Muscle of leg (tissue), 3 donors: ENCODE measurements at regions not wholly inside any gene's neighbourhood (a gene's known extent, or its start where the extent isn't known, plus 50 kb on each side); places are given as distances from the start of the nearest gene placed in this dataset.

ENCODE experiments used
- DNase-seq: peaks from one replicate; pipeline ENCODE4 v3.0.0; 2013
- H3K27ac ChIP-seq: one replicate; pipeline ENCODE4 v1.5.1; 2013; ENCODE audit warnings: mild to moderate bottlenecking, low read length, control low read depth
- H3K27me3 ChIP-seq: one replicate; pipeline ENCODE4 v1.6.1; 2013; ENCODE audit warnings: low read length; ENCODE audit not compliant: control insufficient read depth, insufficient read depth
- H3K36me3 ChIP-seq: one replicate; pipeline ENCODE4 v1.6.1; 2013; ENCODE audit warnings: low read length; ENCODE audit not compliant: control insufficient read depth, insufficient read depth
- H3K4me1 ChIP-seq: one replicate; pipeline ENCODE4 v1.6.1; 2013; ENCODE audit warnings: low read length; ENCODE audit not compliant: control insufficient read depth, insufficient read depth
- H3K4me3 ChIP-seq: one replicate; pipeline ENCODE4 v1.5.1; 2013; ENCODE audit warnings: low read length, control low read depth
- H3K9me3 ChIP-seq: replicated peaks from 2 replicates; pipeline ENCODE4 v1.6.1; 2013; ENCODE audit warnings: low read depth, low read length; ENCODE audit not compliant: control insufficient read depth
- WGBS: methylation state at CpG from one replicate; pipeline ENCODE4 v1.1.5; 2013; ENCODE audit warnings: missing lambda C conversion rate; ENCODE audit not compliant: insufficient coverage; 5-methylcytosine and 5-hydroxymethylcytosine counted together

- H3K27ac ChIP-seq, result no peak overlapping the region
- DNase-seq, result no peak
- no CpG with 5 or more reads among the region's 1 CpG for WGBS
- no peaks in the 10 kb centered on the region for H3K9me3 ChIP-seq
- no peaks in the 10 kb centered on the region for H3K36me3 ChIP-seq
- no peak overlapping the region for H3K4me3 ChIP-seq
- peaks cover 24% of the 10 kb centered on the region for H3K27me3 ChIP-seq
- H3K4me1 ChIP-seq, result peaks cover 20% of the 10 kb centered on the region
Measured at GRCh38 chr6:28585335-28585734, 59.7 kb downstream of the GPX5 start.

GRCh38 chr6:28586324-28586723 lies 60.6 kb downstream of the GPX5 start:
- Histone ChIP-seq H3K9me3 (no peaks in the 10 kb centered on the region), H3K4me1 (peaks cover 20% of the 10 kb centered on the region), H3K36me3 (no peaks in the 10 kb centered on the region), H3K4me3 (peak overlapping the region; percentile 56), H3K27me3 (peaks cover 30% of the 10 kb centered on the region), H3K27ac (no peak overlapping the region)
- no peak for DNase-seq
- WGBS, result 66% methylated on average over 5 of the region's 7 CpGs

GRCh38 chr6:28586962-28587745 lies 61.5 kb downstream of the GPX5 start:
- Histone ChIP-seq H3K27me3 (peaks cover 30% of the 10 kb centered on the region), H3K36me3 (no peaks in the 10 kb centered on the region), H3K27ac (no peak overlapping the region), H3K9me3 (no peaks in the 10 kb centered on the region), H3K4me1 (peaks cover 20% of the 10 kb centered on the region), H3K4me3 (peak overlapping the region; percentile 56)
- under 1% methylated on average over 34 of the region's 42 CpGs for WGBS
- DNase-seq, result peak; percentile 82

GRCh38 chr6:28587746-28588075 lies 62.0 kb downstream of the GPX5 start:
- Histone ChIP-seq H3K9me3 (no peaks in the 10 kb centered on the region), H3K27me3 (peaks cover 30% of the 10 kb centered on the region), H3K4me1 (peaks cover 20% of the 10 kb centered on the region), H3K4me3 (peak overlapping the region; percentile 56), H3K36me3 (no peaks in the 10 kb centered on the region), H3K27ac (no peak overlapping the region)
- WGBS, result 11% methylated on average over 7 of the region's 8 CpGs
- no peak for DNase-seq

GRCh38 chr6:28588666-28589065 lies 63.0 kb downstream of the GPX5 start:
- no peak for DNase-seq
- H3K4me1 ChIP-seq, result peaks cover 20% of the 10 kb centered on the region
- H3K27me3 ChIP-seq, result peaks cover 32% of the 10 kb centered on the region
- WGBS, result no CpG with 5 or more reads among the region's 3 CpGs
- H3K27ac ChIP-seq, result peak overlapping the region; percentile 25
- no peaks in the 10 kb centered on the region for H3K9me3 ChIP-seq
- H3K36me3 ChIP-seq, result no peaks in the 10 kb centered on the region
- H3K4me3 ChIP-seq, result no peak overlapping the region

- WGBS, result 3% methylated on average over 20 of the region's 34 CpGs
Measured at GRCh38 chr6:28589234-28589956, 63.7 kb downstream of the GPX5 start.

GRCh38 chr6:28589957-28590349 lies 64.3 kb downstream of the GPX5 start:
- H3K9me3 ChIP-seq, result no peaks in the 10 kb centered on the region
- H3K4me1 ChIP-seq, result peaks cover 20% of the 10 kb centered on the region
- no peak for DNase-seq
- peak overlapping the region; percentile 26 for H3K4me3 ChIP-seq
- 9% methylated on average over 12 of the region's 21 CpGs for WGBS
- H3K27ac ChIP-seq, result no peak overlapping the region
- H3K36me3 ChIP-seq, result no peaks in the 10 kb centered on the region
- H3K27me3 ChIP-seq, result peaks cover 34% of the 10 kb centered on the region

More at GRCh38 chr6:28589234-28589956, 63.7 kb downstream of the GPX5 start:
- peaks cover 20% of the 10 kb centered on the region for H3K4me1 ChIP-seq
- H3K27ac ChIP-seq, result peak overlapping the region; percentile 31
- peak; percentile 93 for DNase-seq
- H3K4me3 ChIP-seq, result peak overlapping the region; percentile 26
- no peaks in the 10 kb centered on the region for H3K36me3 ChIP-seq
- no peaks in the 10 kb centered on the region for H3K9me3 ChIP-seq
- H3K27me3 ChIP-seq, result peaks cover 33% of the 10 kb centered on the region

GRCh38 chr6:28597217-28597835 lies 71.6 kb downstream of the GPX5 start:
- H3K27ac ChIP-seq, result no peak overlapping the region
- H3K4me1 ChIP-seq, result no peaks in the 10 kb centered on the region
- peak; percentile 54 for DNase-seq
- H3K27me3 ChIP-seq, result peaks cover 14% of the 10 kb centered on the region
- H3K36me3 ChIP-seq, result no peaks in the 10 kb centered on the region
- H3K4me3 ChIP-seq, result no peak overlapping the region
- no peaks in the 10 kb centered on the region for H3K9me3 ChIP-seq
- WGBS, result 15% methylated on average over 16 of the region's 18 CpGs

GRCh38 chr6:28597924-28598722 lies 72.4 kb downstream of the GPX5 start:
- H3K4me3 ChIP-seq, result no peak overlapping the region
- H3K27me3 ChIP-seq, result peaks cover 14% of the 10 kb centered on the region
- H3K27ac ChIP-seq, result no peak overlapping the region
- H3K9me3 ChIP-seq, result no peaks in the 10 kb centered on the region
- 0% methylated on average over 1 of the region's 13 CpGs for WGBS
- H3K36me3 ChIP-seq, result no peaks in the 10 kb centered on the region
- DNase-seq, result no peak
- no peaks in the 10 kb centered on the region for H3K4me1 ChIP-seq
